ENCODE measurements at regions not wholly inside any gene's neighbourhood (a gene's known extent, or its start where the extent isn't known, plus 50 kb on each side); places are given as distances from the start of the nearest gene placed in this dataset.

GRCh38 chr14:76268047-76268431 lies 107.9 kb upstream of the ESRRB start:
- TF ChIP-seq CTCF (IDR thresholded peaks at IDR 0.05) (no peak), POLR2A (IDR thresholded peaks at IDR 0.05) (no peak)

Data from lower leg skin (tissue), 3 donors.